GM12864 (cell line): ENCODE measurements at regions not wholly inside any gene's neighbourhood (a gene's known extent, or its start where the extent isn't known, plus 50 kb on each side); places are given as distances from the start of the nearest gene placed in this dataset.

Source experiments
- DNase-seq: peaks from one replicate; pipeline ENCODE4 v3.0.0-alpha.2; 2011; ENCODE audit warnings: low read depth
- H3K4me3 ChIP-seq: 2 replicates; pipeline ENCODE4 v1.5.1; 2011; ENCODE audit warnings: mild to moderate bottlenecking, low read depth, low read length, control low read depth
- TF ChIP-seq, protein P1 (sequence below): IDR thresholded peaks from 2 replicates; pipeline ENCODE4 v1.5.1; 2011; ENCODE audit warnings: low read depth, mild to moderate bottlenecking, moderate library complexity, low read length, control low read depth, inconsistent platforms; ENCODE audit errors: missing control alignments

DNA sequence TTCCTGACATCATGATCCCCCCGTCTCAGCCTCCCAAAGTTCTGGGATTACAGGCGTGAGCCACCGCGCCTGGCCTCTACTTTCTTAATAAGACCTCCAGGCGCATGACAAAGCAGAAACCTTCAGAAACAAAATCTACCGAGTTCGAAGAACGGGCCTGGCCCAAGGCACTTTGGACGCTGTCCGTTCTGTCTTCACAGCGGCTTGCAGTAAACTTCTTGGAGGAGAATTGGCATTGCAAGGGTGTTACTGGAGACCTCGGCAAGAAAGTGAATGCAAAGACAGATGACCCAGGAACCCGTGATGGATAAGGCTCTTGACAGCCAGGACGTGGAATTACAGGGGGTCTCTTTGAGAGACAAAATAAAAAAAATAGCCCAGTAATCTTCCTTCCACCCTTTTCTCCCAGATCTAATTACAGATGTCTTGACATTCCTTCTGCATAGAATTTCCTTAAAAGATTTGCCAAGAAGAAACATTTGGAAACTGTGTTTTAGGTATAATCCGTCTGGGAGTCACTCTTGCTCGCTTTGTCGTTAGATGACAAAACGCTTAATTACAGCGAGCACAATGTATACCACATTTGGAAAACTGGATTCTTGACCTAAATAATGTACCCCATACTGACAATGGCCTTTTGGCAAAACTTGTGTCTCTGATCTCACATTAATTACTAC is 83.2 kb upstream of the TBX3 start:
- DNase-seq, result no peak
- TF ChIP-seq, protein P1, sequence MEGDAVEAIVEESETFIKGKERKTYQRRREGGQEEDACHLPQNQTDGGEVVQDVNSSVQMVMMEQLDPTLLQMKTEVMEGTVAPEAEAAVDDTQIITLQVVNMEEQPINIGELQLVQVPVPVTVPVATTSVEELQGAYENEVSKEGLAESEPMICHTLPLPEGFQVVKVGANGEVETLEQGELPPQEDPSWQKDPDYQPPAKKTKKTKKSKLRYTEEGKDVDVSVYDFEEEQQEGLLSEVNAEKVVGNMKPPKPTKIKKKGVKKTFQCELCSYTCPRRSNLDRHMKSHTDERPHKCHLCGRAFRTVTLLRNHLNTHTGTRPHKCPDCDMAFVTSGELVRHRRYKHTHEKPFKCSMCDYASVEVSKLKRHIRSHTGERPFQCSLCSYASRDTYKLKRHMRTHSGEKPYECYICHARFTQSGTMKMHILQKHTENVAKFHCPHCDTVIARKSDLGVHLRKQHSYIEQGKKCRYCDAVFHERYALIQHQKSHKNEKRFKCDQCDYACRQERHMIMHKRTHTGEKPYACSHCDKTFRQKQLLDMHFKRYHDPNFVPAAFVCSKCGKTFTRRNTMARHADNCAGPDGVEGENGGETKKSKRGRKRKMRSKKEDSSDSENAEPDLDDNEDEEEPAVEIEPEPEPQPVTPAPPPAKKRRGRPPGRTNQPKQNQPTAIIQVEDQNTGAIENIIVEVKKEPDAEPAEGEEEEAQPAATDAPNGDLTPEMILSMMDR, result no peak
- H3K4me3 ChIP-seq, result no peak overlapping the region

GRCh38 chr12:114765960-114766691 is 82.2 kb upstream of the TBX3 start:
- DNase-seq, result no peak
- TF ChIP-seq, protein P1, result no peak
- no peak overlapping the region for H3K4me3 ChIP-seq

GRCh38 chr12:114764510-114764909 is 80.5 kb upstream of the TBX3 start:
- TF ChIP-seq, protein P1, result no peak
- no peak for DNase-seq

GRCh38 chr12:114762490-114763110 is 78.6 kb upstream of the TBX3 start:
- TF ChIP-seq, protein P1, result no peak

More at GRCh38 chr12:114764510-114764909, 80.5 kb upstream of the TBX3 start:
- no peak overlapping the region for H3K4me3 ChIP-seq

DNA sequence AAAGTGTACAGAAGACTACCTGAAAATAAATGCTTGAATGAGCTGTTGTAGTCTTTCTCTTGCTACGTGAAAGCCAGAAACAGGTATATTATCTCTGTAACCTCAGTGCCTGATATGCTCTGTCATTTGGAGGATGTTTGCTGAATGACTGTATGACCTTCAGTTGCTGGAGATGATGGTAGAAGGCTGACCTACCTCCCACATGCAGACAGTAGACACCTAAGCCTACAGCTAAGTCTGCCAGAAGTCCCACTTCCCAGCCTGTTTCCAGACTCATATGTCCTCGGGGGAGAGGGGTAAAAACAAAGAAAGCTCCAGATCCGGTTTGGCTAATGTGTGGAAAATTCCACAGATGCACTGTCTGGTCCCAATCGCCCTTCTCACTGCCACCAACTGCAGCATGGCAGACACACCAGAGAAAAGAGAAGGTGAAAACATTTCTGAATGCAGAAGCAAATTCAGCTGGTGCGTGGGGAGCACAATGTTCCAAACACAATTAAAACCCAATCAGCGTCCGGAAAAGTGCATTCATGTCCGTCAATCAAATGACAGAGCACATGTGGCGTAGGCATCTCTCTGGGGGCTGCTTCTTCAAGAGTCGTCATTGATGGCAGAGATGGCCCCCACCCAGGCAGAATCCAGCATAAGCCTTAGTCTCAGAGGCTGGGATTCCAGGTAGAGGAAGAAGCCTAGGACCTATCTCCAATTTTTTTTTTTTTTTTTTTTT is 76.3 kb upstream of the TBX3 start:
- TF ChIP-seq, protein P1, result no peak
- DNase-seq, result no peak

More at GRCh38 chr12:114762490-114763110, 78.6 kb upstream of the TBX3 start:
- no peak for DNase-seq
- no peak overlapping the region for H3K4me3 ChIP-seq

DNA sequence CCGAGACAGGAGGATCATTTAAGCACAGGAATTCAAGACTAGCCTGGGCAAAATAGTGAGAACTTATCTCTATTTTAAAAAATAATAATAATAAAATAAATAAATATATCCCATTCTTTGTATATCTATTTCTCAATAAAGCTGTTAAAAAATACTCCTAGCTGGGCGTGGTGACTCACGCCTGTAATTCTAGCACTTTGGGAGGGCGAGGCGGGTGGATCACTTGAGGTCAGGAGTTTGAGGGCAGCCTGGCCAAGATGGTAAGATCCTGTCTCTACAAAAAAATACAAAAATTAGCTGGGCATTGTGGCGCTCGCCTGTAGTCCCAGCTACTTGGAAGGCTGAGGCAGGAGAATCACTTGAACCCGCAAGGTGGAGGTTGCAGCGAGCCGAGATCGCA is 75.7 kb upstream of the TBX3 start:
- H3K4me3 ChIP-seq, result no peak overlapping the region
- no peak for DNase-seq
- TF ChIP-seq, protein P1, result no peak

More for the DNA sequence above, 76.3 kb upstream of the TBX3 start:
- H3K4me3 ChIP-seq, result no peak overlapping the region
